ENCODE measurements at regions not wholly inside any gene's neighbourhood (a gene's known extent, or its start where the extent isn't known, plus 50 kb on each side); places are given as distances from the start of the nearest gene placed in this dataset.

DNA sequence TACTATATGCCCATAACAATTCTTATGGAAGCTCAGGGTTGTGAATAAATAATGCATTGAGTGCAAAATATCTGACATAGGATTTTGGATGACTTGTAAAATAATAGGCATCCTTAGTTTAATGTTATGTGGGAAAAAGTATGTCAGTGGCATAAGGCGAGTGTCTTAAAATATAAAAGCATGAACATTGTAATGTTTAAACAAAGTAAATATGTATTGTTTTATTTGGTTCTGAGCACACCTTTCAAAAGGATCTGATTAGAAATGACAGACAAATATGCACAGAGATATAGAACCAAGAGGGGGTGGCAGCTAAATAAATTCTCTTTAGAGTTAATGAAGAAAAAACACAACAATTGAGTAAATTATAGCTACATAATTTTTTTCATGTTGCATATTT is 51.3 kb upstream of the FOXP2 start:
- TF ChIP-seq POLR2AphosphoS5 (IDR thresholded peaks at IDR 0.05; ENCODE audit: low read depth, low read length) (no peak), TAF1 (IDR thresholded peaks at IDR 0.05; ENCODE audit: borderline replicate concordance, low read depth, low read length) (no peak)
